Brain microvascular endothelial cell (primary cell): ENCODE measurements at regions not wholly inside any gene's neighbourhood (a gene's known extent, or its start where the extent isn't known, plus 50 kb on each side); places are given as distances from the start of the nearest gene placed in this dataset.
"Not testable (repeated sequence)": the region's sequence is repeated elsewhere in the genome, so short reads cannot be mapped to it uniquely, and the experiment has no call there.

Source experiments
- DNase-seq: peaks from one replicate; pipeline ENCODE4 v3.0.0-alpha.2; 2020
- H3K27ac ChIP-seq: fragments of 250-450 bp; sonication (Bioruptor Pico); 2 replicates; pipeline ENCODE4 v1.5.1; 2020; ENCODE audit warnings: mild to moderate bottlenecking, moderate library complexity
- H3K27me3 ChIP-seq: fragments of 250-450 bp; sonication (Bioruptor Pico); replicated peaks from 2 replicates; pipeline ENCODE4 v1.5.1; 2020; ENCODE audit warnings: mild to moderate bottlenecking
- H3K36me3 ChIP-seq: fragments of 250-450 bp; sonication (Bioruptor Pico); replicated peaks from 2 replicates; pipeline ENCODE4 v1.5.1; 2020; ENCODE audit warnings: mild to moderate bottlenecking
- H3K4me3 ChIP-seq: 2 replicates; pipeline ENCODE4 v1.5.1; 2011; ENCODE audit warnings: low read depth, mild to moderate bottlenecking, control low read depth, low read length, moderate library complexity
- CTCF ChIP-seq: IDR thresholded peaks from 2 replicates; pipeline ENCODE4 v1.5.1; 2011; ENCODE audit warnings: low read depth, mild to moderate bottlenecking, moderate library complexity, low read length, control low read depth, inconsistent platforms; ENCODE audit errors: missing control alignments
- in situ Hi-C: cut with HindIII; loops from 2 replicates; pipeline ENCODE4 v1.10.0; 2017; ENCODE audit warnings: low sequenced_read_pairs, low pct_ligation_motif_present

- in situ Hi-C loops: no loop called here
- Histone ChIP-seq H3K4me3 (no peak overlapping the region), H3K27ac (no peak overlapping the region), H3K36me3 (no peaks in the 10 kb centered on the region), H3K27me3 (no peaks in the 10 kb centered on the region)
- TF ChIP-seq CTCF: no peak
- no peak for DNase-seq
Measured at GRCh38 chr6:115873901-115874300, 186.8 kb downstream of the FRK start.

GRCh38 chr6:115870464-115870863 is 190.2 kb downstream of the FRK start:
- H3K36me3 ChIP-seq: no peaks in the 10 kb centered on the region
- DNase-seq: no peak
- no peak overlapping the region for H3K4me3 ChIP-seq
- H3K27me3 ChIP-seq: no peaks in the 10 kb centered on the region
- no peak for TF ChIP-seq CTCF
- in situ Hi-C loops: no loop called here
- no peak overlapping the region for H3K27ac ChIP-seq

GRCh38 chr6:115865914-115866313 is 194.8 kb downstream of the FRK start:
- Histone ChIP-seq H3K4me3 (no peak overlapping the region), H3K27me3 (no peaks in the 10 kb centered on the region), H3K36me3 (no peaks in the 10 kb centered on the region), H3K27ac (no peak overlapping the region)
- no peak for TF ChIP-seq CTCF
- DNase-seq: no peak
- in situ Hi-C loops: no loop called here

DNA sequence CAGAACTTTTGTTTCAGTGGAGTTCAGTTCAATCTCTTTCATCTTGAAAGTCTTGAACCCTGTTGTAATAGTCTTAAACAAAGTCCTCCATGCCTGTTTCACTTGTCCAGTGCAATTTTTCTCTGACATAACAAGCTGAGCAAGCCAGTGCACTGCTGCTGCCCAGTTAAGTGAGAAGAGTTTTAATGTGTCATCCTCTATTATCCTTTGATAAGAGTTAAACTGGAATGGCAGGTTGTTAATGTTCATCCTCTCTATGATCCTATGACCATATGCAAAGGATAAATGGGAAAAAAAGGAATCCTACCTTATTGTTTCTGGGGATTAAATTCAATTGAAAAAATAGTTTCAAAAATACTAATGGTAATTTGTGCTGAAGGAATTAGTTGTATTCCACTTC is 197.5 kb downstream of the FRK start:
- H3K36me3 ChIP-seq: no peaks in the 10 kb centered on the region
- H3K27ac ChIP-seq: no peak overlapping the region
- in situ Hi-C loops: no loop called here
- H3K27me3 ChIP-seq: no peaks in the 10 kb centered on the region
- TF ChIP-seq CTCF: no peak
- no peak overlapping the region for H3K4me3 ChIP-seq
- no peak for DNase-seq

DNA sequence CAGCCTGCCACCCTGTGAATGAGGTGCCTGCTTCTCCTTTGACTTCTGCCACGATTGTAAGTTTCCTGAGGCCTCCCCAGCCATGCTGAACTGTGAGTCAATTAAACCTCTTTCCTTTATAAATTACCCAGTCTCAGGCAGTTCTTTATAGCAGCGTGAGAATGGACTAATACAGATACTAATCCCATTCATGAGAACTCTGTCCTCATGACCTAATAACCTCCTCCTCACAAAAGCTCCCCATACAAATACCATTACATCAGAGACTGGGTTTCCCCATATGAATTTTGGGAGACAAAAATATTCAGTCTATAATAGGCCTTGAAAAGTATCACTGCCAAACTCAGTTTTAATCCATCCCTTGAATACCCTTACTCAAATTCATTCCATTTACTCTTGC is 199.0 kb downstream of the FRK start:
- H3K4me3 ChIP-seq, in situ Hi-C loops, H3K27me3 ChIP-seq, H3K36me3 ChIP-seq, DNase-seq, H3K27ac ChIP-seq: not testable (repeated sequence)

DNA sequence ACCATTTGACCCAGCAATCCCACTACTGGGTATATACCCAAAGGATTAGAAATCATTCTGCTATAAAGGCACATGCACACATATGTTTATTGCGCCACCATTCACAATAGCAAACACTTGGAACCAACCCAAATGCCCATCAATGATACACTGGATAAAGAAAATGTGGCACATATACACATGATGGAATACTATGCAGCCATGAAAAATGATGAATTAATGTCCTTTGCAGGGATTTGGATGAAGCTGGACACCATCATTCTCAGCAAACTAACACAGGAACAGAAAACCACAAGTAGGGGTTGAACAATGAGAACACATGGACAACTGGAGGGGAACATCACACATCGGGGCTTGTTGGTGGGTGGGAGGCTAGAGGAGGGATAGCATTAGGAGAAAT is 201.1 kb downstream of the FRK start:
- H3K27me3 ChIP-seq, DNase-seq, H3K4me3 ChIP-seq, H3K36me3 ChIP-seq, H3K27ac ChIP-seq, in situ Hi-C loops: not testable (repeated sequence)

DNA sequence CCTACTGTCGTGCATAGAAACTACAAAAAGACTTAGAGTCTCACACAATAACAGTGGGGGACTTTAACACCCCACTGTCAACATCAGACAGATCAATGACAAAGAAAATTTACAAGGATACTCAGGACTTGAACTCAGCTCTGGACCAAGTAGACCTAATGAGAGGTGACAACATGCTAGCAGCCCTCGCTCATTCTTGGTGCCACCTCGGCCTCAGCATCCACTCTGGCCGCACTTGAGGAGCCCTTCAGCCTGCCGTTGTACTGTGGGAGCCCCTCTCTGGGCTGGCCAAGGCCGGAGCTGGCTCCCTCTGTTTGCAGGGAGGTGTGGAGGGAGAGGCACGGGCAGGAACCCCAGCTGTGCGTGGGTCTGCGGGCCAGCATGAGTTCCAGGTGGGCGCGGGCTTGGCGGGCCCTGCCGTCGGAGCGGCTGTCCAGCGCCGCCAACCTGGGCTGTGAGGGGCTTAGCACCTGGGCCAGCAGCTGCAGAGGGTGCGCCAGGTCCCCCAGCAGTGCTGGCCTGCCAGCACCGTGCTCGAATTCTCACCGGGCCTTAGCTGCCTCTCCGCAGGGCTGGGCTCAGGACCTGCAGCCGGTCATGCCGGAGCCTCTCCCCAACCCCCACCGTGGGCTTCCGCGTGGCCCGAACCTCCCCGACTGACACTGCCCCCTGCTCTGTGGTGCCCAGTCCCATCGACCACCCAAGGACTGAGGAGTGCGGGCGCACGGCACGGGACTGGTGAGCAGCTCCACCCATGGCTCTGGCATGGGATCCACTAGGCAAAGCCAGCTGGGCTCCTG is 205.6 kb downstream of the FRK start:
- no peak for DNase-seq
- no peak for TF ChIP-seq CTCF
- in situ Hi-C loops: no loop called here
- no peaks in the 10 kb centered on the region for H3K27me3 ChIP-seq
- no peak overlapping the region for H3K4me3 ChIP-seq
- H3K27ac ChIP-seq: no peak overlapping the region
- no peaks in the 10 kb centered on the region for H3K36me3 ChIP-seq
